Breast epithelium (tissue), 4 donors: ENCODE measurements at regions not wholly inside any gene's neighbourhood (a gene's known extent, or its start where the extent isn't known, plus 50 kb on each side); places are given as distances from the start of the nearest gene placed in this dataset.

Source experiments
- DNase-seq, 2 donors: peaks; one replicate each; pipeline ENCODE4 v3.0.0-alpha.2; 2019; ENCODE audit warnings: low spot score in 2 of 2
- H3K27ac ChIP-seq, 2 donors: fragments of 200-600 bp; sonication (generic) in 1 of 2; one replicate each; pipeline ENCODE4 v1.5.1; 2016 to 2019; ENCODE audit warnings: mild to moderate bottlenecking in 1 of 2
- H3K27me3 ChIP-seq, 2 donors: fragments of 200-600 bp; sonication (generic) in 1 of 2; one replicate each; pipeline versions ENCODE4 v1.5.1 to v1.6.0; 2017 to 2019; ENCODE audit warnings: control low read depth in 1 of 2, mild to moderate bottlenecking in 1 of 2
- H3K36me3 ChIP-seq: fragments of 200-600 bp; one replicate; pipeline ENCODE4 v1.5.1; 2019
- H3K4me1 ChIP-seq, 2 donors: fragments of 200-600 bp; sonication (generic); one replicate each; pipeline ENCODE4 v1.5.1; 2016 to 2019; ENCODE audit warnings: control low read depth in 1 of 2
- H3K4me3 ChIP-seq, 3 donors: fragments of 200-600 bp; sonication (generic); 1 replicate in 2 of 3; 2 replicates in 1 of 3; pipeline ENCODE4 v1.5.1; 2016 to 2019; ENCODE audit warnings: mild to moderate bottlenecking in 3 of 3, moderate library complexity in 2 of 3
- H3K9me3 ChIP-seq, 2 donors: fragments of 200-600 bp; sonication (generic) in 1 of 2; one replicate each; pipeline ENCODE4 v1.5.1; 2016 to 2019; ENCODE audit warnings: control low read depth in 1 of 2
- CTCF ChIP-seq, 3 donors: fragments of 450-650 bp; IDR thresholded peaks; one replicate each; pipeline ENCODE4 v1.5.1; 2016 to 2017; ENCODE audit warnings: antibody characterized with exemption in 3 of 3, mild to moderate bottlenecking in 3 of 3, moderate library complexity in 3 of 3
- POLR2A ChIP-seq: fragments of 450-650 bp; IDR thresholded peaks from one replicate; pipeline ENCODE4 v1.6.1; 2016; ENCODE audit warnings: antibody characterized with exemption, mild to moderate bottlenecking, moderate library complexity
- POLR2AphosphoS5 ChIP-seq, 3 donors: sonication (generic); formaldehyde crosslinking; IDR thresholded peaks; one replicate each; pipeline ENCODE4 v1.6.1; 2017; ENCODE audit warnings: antibody characterized with exemption in 3 of 3
- intact Hi-C: fragments of 100-400 bp; cut with DNase I; formaldehyde crosslinking; loops from one replicate; pipeline ENCODE4 v1.15.1; 2023; ENCODE audit warnings: low total_unique reads

GRCh38 chr5:74182603-74183002 lies 457.9 kb downstream of the ENC1 start:
- intact Hi-C loops = no loop called here
- no peaks in the 10 kb centered on the region for H3K9me3 ChIP-seq
- no peaks in the 10 kb centered on the region for H3K27me3 ChIP-seq
- no peak for TF ChIP-seq POLR2AphosphoS5 (IDR thresholded peaks at IDR 0.05)
- no peak for TF ChIP-seq CTCF (IDR thresholded peaks at IDR 0.05)
- TF ChIP-seq POLR2A = no peak
- H3K27ac ChIP-seq = no peak overlapping the region
- H3K36me3 ChIP-seq = no peaks in the 10 kb centered on the region
- peaks cover 0 to 7% of the 10 kb centered on the region in 2 donors for H3K4me1 ChIP-seq
- no peak overlapping the region for H3K4me3 ChIP-seq
- no peak for DNase-seq

GRCh38 chr5:74179701-74180100 lies 460.8 kb downstream of the ENC1 start:
- DNase-seq = no peak
- H3K4me1 ChIP-seq = no peaks in the 10 kb centered on the region
- no peak for TF ChIP-seq POLR2AphosphoS5 (IDR thresholded peaks at IDR 0.05)
- TF ChIP-seq POLR2A = no peak
- TF ChIP-seq CTCF (IDR thresholded peaks at IDR 0.05) = no peak
- no peaks in the 10 kb centered on the region for H3K27me3 ChIP-seq
- intact Hi-C loops = no loop called here
- no peak overlapping the region for H3K4me3 ChIP-seq
- no peaks in the 10 kb centered on the region for H3K9me3 ChIP-seq
- no peak overlapping the region for H3K27ac ChIP-seq
- no peaks in the 10 kb centered on the region for H3K36me3 ChIP-seq

GRCh38 chr5:74179179-74179578 lies 461.3 kb downstream of the ENC1 start:
- Histone ChIP-seq H3K9me3 (no peaks in the 10 kb centered on the region), H3K4me3 (no peak overlapping the region), H3K27ac (no peak overlapping the region), H3K36me3 (no peaks in the 10 kb centered on the region), H3K27me3 (no peaks in the 10 kb centered on the region), H3K4me1 (no peaks in the 10 kb centered on the region)
- TF ChIP-seq CTCF (IDR thresholded peaks at IDR 0.05) (no peak), POLR2A (no peak), POLR2AphosphoS5 (IDR thresholded peaks at IDR 0.05) (no peak)
- intact Hi-C loops = no loop called here
- DNase-seq = no peak

- intact Hi-C loops = no loop called here
- Histone ChIP-seq H3K36me3 (no peaks in the 10 kb centered on the region), H3K27me3 (no peaks in the 10 kb centered on the region), H3K4me1 (no peaks in the 10 kb centered on the region), H3K4me3 (no peak overlapping the region), H3K27ac (no peak overlapping the region), H3K9me3 (no peaks in the 10 kb centered on the region)
- DNase-seq = no peak
- no peak for TF ChIP-seq CTCF (IDR thresholded peaks at IDR 0.05)
- no peak for TF ChIP-seq POLR2AphosphoS5 (IDR thresholded peaks at IDR 0.05)
- no peak for TF ChIP-seq POLR2A
These were observed 462.6 kb downstream of the ENC1 start for GRCh38 chr5:74177961-74178360.

GRCh38 chr5:74174366-74174765 lies 466.2 kb downstream of the ENC1 start:
- Histone ChIP-seq H3K36me3 (no peaks in the 10 kb centered on the region), H3K9me3 (no peaks in the 10 kb centered on the region), H3K27me3 (no peaks in the 10 kb centered on the region), H3K27ac (no peak overlapping the region), H3K4me1 (no peaks in the 10 kb centered on the region), H3K4me3 (no peak overlapping the region)
- TF ChIP-seq POLR2AphosphoS5 (IDR thresholded peaks at IDR 0.05) = no peak
- TF ChIP-seq POLR2A = no peak
- TF ChIP-seq CTCF (IDR thresholded peaks at IDR 0.05) = no peak
- intact Hi-C loops = no loop called here
- no peak for DNase-seq
